ENCODE measurements at regions not wholly inside any gene's neighbourhood (a gene's known extent, or its start where the extent isn't known, plus 50 kb on each side); places are given as distances from the start of the nearest gene placed in this dataset.

DNA sequence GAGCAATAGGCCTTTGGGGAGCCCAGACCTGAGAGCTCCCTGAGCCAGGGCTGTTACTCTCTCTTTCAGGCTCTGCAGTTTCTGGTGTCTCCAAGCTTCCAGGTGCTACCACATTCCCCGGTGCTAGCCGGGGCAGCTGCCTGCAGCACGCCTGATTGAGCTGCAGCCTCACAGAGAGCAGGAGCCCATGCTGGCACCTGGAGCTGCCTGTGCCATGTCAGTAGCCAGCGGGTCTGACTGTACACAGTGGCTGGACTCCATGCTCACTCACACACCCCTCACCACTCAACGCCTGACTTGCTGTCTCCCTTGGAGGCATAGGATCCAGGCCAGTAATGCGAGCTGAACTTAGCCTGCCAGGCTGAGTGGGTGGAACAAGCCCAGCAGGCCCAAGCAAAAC lies 800.4 kb upstream of the AGA start:
- Histone ChIP-seq H3K27ac (no peak overlapping the region), H3K9me3 (peaks cover 2% of the 10 kb centered on the region), H3K4me1 (no peaks in the 10 kb centered on the region), H3K4me3 (no peak overlapping the region), H3K27me3 (no peaks in the 10 kb centered on the region), H3K36me3 (no peaks in the 10 kb centered on the region)
- DNase-seq (no peak), ATAC-seq (peak; percentile 39)
- TF ChIP-seq, protein P1, sequence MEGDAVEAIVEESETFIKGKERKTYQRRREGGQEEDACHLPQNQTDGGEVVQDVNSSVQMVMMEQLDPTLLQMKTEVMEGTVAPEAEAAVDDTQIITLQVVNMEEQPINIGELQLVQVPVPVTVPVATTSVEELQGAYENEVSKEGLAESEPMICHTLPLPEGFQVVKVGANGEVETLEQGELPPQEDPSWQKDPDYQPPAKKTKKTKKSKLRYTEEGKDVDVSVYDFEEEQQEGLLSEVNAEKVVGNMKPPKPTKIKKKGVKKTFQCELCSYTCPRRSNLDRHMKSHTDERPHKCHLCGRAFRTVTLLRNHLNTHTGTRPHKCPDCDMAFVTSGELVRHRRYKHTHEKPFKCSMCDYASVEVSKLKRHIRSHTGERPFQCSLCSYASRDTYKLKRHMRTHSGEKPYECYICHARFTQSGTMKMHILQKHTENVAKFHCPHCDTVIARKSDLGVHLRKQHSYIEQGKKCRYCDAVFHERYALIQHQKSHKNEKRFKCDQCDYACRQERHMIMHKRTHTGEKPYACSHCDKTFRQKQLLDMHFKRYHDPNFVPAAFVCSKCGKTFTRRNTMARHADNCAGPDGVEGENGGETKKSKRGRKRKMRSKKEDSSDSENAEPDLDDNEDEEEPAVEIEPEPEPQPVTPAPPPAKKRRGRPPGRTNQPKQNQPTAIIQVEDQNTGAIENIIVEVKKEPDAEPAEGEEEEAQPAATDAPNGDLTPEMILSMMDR (IDR thresholded peaks at IDR 0.05), result no peak
- intact Hi-C loops (cut with DNase I), result no loop called here

DNA sequence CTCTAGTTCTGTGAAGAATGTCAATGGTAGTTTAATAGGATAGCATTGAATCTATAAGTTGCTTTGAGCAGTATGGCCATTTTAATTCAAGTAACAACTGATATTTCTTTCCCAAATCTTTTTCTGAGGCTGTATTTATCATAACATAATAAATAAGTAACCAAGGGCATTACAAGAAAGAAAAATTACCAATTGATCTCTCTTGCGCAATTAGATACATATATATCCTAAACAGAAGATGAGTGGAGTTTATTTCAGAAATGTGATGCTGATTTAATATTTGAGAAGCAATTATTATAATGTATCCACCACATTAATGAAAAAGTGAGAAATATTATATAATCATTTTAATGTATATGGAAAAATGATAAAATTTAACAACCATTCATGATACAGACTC lies 802.5 kb upstream of the AGA start:
- no peak overlapping the region for H3K4me3 ChIP-seq
- H3K27ac ChIP-seq, result no peak overlapping the region
- TF ChIP-seq, protein P1 (IDR thresholded peaks at IDR 0.05), result no peak
- H3K9me3 ChIP-seq, result peaks cover 2% of the 10 kb centered on the region
- intact Hi-C loops (cut with DNase I), result no loop called here
- no peak for ATAC-seq
- no peaks in the 10 kb centered on the region for H3K4me1 ChIP-seq
- H3K27me3 ChIP-seq, result no peaks in the 10 kb centered on the region
- no peaks in the 10 kb centered on the region for H3K36me3 ChIP-seq
- no peak for DNase-seq

DNA sequence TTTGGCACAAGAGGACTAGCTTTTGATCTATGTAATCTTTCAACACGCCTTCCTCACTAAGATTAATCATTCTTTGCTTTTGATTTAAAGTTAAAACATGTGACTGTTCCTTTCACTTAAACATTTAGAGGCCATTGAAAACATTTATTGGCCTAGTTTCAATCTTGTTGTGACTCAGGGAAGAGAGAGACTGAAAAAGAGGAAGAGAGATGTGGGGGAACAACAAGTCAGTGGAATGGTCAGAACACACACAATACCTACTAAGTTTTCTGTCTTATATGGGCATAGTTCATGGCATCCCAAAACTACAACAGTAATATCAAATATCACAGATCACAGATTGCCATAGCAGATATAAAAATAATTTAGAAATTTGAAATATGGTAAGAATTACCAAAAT lies 812.9 kb upstream of the AGA start:
- no peak overlapping the region for H3K4me3 ChIP-seq

DNA sequence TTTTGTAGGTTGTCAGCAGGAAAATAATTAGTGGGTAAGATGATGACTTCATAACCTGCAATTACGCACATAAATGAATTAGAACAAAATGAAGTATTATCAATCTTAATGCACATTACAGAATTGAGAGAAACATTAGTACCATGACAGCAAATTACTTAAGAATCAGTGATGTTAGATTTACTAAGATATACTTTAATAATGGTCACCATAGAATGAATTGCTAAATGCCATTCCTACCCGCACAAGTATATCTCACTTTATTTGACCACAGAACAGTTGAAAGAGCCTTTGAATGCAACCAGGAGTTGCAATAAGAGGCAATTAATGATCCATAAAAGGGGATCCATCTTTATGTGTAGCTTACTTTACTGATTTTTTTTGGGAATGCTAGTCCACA lies 816.4 kb upstream of the AGA start:
- Histone ChIP-seq H3K9me3 (no peaks in the 10 kb centered on the region), H3K27me3 (no peaks in the 10 kb centered on the region), H3K36me3 (no peaks in the 10 kb centered on the region), H3K4me1 (no peaks in the 10 kb centered on the region), H3K4me3 (no peak overlapping the region), H3K27ac (no peak overlapping the region)
- intact Hi-C loops (cut with DNase I), result no loop called here
- no peak for ATAC-seq
- TF ChIP-seq, protein P1 (IDR thresholded peaks at IDR 0.05), result no peak
- no peak for DNase-seq

More for the DNA sequence above, 812.9 kb upstream of the AGA start:
- ATAC-seq (no peak), DNase-seq (no peak)
- intact Hi-C loops (cut with DNase I), result no loop called here
- Histone ChIP-seq H3K4me1 (no peaks in the 10 kb centered on the region), H3K36me3 (no peaks in the 10 kb centered on the region), H3K27me3 (no peaks in the 10 kb centered on the region), H3K27ac (no peak overlapping the region), H3K9me3 (no peaks in the 10 kb centered on the region)
- TF ChIP-seq, protein P1 (IDR thresholded peaks at IDR 0.05), result no peak

DNA sequence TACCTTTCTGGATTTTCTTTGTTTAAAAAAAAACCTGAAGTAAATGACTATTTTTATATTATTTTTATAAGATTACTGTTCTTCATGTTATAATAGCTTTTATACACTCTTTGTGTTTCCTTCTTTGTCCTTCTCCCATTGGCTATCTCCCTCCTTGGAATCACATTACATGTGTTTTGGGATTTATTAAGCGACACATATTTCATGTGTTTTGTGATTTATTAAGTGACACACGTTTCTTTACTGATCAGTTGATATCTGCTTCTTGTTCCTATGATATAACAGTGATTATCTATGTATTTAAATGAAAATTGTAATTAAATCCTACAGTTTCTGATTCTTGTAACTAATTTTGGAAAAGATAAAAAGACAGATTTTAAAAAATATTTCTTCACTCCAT lies 817.3 kb upstream of the AGA start:
- TF ChIP-seq, protein P1 (IDR thresholded peaks at IDR 0.05), result no peak
- Histone ChIP-seq H3K4me3 (no peak overlapping the region), H3K36me3 (no peaks in the 10 kb centered on the region), H3K27ac (no peak overlapping the region), H3K27me3 (no peaks in the 10 kb centered on the region), H3K4me1 (no peaks in the 10 kb centered on the region), H3K9me3 (no peaks in the 10 kb centered on the region)
- DNase-seq, result no peak
- ATAC-seq, result no peak
- intact Hi-C loops (cut with DNase I), result no loop called here

DNA sequence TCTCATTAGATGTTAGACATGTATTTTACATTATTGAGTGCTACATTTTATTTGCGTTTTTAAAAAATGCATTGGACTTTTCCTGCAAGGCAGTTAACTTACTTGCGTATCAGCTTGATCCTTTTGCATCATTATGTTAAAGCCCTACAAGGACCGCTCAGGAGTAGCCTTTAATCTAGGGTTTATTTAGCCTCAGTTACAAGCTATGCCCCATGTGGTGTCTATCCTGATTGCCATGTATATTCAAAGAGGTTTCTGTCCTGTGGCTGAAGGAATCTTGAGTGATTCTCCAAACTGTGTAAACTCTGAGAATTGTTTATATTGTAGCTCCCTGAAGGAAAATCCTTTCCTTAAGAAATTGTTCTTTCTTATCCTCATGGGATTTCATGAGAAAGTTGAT lies 821.8 kb upstream of the AGA start:
- TF ChIP-seq, protein P1 (IDR thresholded peaks at IDR 0.05), result no peak
- no peaks in the 10 kb centered on the region for H3K36me3 ChIP-seq
- no peaks in the 10 kb centered on the region for H3K27me3 ChIP-seq
- no peak overlapping the region for H3K27ac ChIP-seq
- H3K4me1 ChIP-seq, result no peaks in the 10 kb centered on the region
- DNase-seq, result no peak
- intact Hi-C loops (cut with DNase I), result no loop called here
- ATAC-seq, result no peak
- H3K4me3 ChIP-seq, result no peak overlapping the region
- H3K9me3 ChIP-seq, result no peaks in the 10 kb centered on the region
